ENCODE measurements at regions not wholly inside any gene's neighbourhood (a gene's known extent, or its start where the extent isn't known, plus 50 kb on each side); places are given as distances from the start of the nearest gene placed in this dataset.

DNA sequence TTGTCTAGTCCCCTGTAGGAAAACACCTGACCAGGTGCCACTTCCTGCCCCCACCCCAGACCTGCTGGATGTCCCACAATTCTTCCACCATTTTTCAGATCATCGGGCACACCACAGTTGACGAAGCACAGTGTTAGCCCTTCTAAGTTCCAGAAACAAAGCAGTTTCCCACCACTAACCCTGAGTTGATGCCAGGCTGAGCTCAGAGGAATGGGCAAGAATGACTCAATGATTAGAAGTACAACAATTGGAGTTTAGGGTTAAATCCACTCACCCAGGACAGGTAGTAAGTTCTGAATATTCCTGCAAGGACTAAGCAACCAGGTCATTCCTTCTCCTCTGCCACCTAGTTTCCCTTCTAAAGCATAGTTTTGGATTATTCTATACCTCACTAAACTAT is 979.8 kb downstream of the BCL11B start:
- H3K4me1 ChIP-seq, result no peaks in the 10 kb centered on the region
- no peaks in the 10 kb centered on the region for H3K36me3 ChIP-seq
- H3K27me3 ChIP-seq, result peaks cover 25% of the 10 kb centered on the region
- 80% methylated on average over 1 of the region's 2 CpGs; no CpG with 5 or more reads in 1 of the 2 donors for WGBS, 2 donors (ENCODE audit: low coverage in 1 of 2)
- TF ChIP-seq, protein P1, sequence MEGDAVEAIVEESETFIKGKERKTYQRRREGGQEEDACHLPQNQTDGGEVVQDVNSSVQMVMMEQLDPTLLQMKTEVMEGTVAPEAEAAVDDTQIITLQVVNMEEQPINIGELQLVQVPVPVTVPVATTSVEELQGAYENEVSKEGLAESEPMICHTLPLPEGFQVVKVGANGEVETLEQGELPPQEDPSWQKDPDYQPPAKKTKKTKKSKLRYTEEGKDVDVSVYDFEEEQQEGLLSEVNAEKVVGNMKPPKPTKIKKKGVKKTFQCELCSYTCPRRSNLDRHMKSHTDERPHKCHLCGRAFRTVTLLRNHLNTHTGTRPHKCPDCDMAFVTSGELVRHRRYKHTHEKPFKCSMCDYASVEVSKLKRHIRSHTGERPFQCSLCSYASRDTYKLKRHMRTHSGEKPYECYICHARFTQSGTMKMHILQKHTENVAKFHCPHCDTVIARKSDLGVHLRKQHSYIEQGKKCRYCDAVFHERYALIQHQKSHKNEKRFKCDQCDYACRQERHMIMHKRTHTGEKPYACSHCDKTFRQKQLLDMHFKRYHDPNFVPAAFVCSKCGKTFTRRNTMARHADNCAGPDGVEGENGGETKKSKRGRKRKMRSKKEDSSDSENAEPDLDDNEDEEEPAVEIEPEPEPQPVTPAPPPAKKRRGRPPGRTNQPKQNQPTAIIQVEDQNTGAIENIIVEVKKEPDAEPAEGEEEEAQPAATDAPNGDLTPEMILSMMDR (IDR thresholded peaks at IDR 0.05), result no peak
- TF ChIP-seq EP300 (IDR thresholded peaks at IDR 0.05) (no peak), POLR2A (IDR thresholded peaks at IDR 0.05) (no peak), POLR2AphosphoS5 (IDR thresholded peaks at IDR 0.05) (no peak)
- no peak overlapping the region for H3K4me3 ChIP-seq
- no peaks in the 10 kb centered on the region for H3K9me3 ChIP-seq
- H3K27ac ChIP-seq, result no peak overlapping the region
- no peak for ATAC-seq

DNA sequence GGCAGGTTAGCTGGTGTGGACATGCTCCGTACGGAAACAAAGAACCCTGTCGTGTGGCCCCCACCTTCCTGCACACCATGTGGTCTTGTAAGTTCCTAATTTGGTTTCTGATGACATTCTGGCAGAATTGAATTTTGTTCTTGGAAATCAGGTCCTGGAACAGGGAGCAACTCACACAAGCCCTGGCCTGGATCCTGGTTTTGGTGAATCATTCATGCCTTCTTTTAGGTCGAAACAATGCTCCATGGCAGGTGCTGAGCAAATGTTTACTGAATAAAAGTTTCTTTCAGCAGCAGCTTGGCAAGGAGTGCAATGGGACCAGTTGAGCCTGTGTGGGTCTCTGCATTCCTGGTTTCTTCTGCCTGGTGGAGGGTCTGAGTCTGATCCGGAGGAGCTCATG is 978.4 kb downstream of the BCL11B start:
- WGBS, 2 donors (ENCODE audit: low coverage in 1 of 2), result 20 to 46% methylated on average over 1 to 2 of the region's 5 CpGs
- Histone ChIP-seq H3K36me3 (no peaks in the 10 kb centered on the region), H3K27ac (no peak overlapping the region), H3K4me3 (no peak overlapping the region), H3K27me3 (peaks cover 25% of the 10 kb centered on the region), H3K9me3 (no peaks in the 10 kb centered on the region), H3K4me1 (no peaks in the 10 kb centered on the region)
- TF ChIP-seq EP300 (IDR thresholded peaks at IDR 0.05) (no peak), POLR2A (IDR thresholded peaks at IDR 0.05) (no peak), POLR2AphosphoS5 (IDR thresholded peaks at IDR 0.05) (no peak)
- TF ChIP-seq, protein P1 (IDR thresholded peaks at IDR 0.05), result no peak
- ATAC-seq, result no peak

DNA sequence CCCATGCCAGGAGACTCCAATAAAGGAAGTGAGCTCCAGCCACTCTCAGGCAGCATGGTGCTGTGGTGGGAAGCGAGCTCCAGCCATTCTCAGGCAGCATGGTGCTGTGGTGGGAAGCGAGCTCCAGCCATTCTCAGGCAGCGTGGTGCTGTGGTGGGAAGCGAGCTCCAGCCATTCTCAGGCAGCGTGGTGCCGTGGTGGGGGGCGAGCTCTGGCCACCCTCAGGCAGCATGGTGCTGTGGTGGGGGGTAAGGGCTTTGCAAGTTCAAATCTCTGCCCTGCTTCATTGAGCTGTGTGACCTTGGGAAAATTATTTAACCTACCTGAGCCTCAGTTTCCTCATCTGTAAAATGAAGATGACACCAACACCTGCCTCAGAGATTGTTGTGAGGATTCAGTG is 975.1 kb downstream of the BCL11B start:
- TF ChIP-seq, protein P1 (IDR thresholded peaks at IDR 0.05), result no peak
- no peak for TF ChIP-seq POLR2A (IDR thresholded peaks at IDR 0.05)
- no peak for TF ChIP-seq POLR2AphosphoS5 (IDR thresholded peaks at IDR 0.05)
- no peak for TF ChIP-seq EP300 (IDR thresholded peaks at IDR 0.05)
- Histone ChIP-seq H3K27me3 (peaks cover 25% of the 10 kb centered on the region), H3K4me3 (no peak overlapping the region), H3K27ac (no peak overlapping the region), H3K9me3 (no peaks in the 10 kb centered on the region), H3K4me1 (no peaks in the 10 kb centered on the region), H3K36me3 (no peaks in the 10 kb centered on the region)
- WGBS, 2 donors (ENCODE audit: low coverage in 1 of 2), result no CpG with 5 or more reads among the region's 7 CpGs
- no peak for ATAC-seq

DNA sequence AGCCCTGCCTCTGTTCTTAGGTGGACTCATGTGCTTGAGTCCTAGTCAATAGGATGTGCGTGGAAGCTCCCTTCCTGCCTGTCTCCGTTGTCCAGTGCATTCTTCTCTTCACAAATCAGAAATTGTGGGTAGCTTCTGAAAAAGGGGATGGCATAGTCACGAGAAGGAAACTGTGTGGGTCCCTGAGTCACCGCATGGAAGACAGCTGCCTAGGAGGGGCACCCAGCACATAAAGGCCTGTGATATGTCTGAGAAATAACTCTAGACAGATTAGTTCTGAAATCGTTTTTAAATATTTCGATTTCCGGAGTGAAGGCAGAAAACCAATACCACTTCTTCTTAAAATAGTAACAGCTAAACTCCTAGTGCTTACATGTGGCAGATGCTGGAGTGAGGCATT is 974.4 kb downstream of the BCL11B start:
- Histone ChIP-seq H3K9me3 (no peaks in the 10 kb centered on the region), H3K36me3 (no peaks in the 10 kb centered on the region), H3K4me3 (no peak overlapping the region), H3K27me3 (peaks cover 25% of the 10 kb centered on the region), H3K4me1 (no peaks in the 10 kb centered on the region), H3K27ac (no peak overlapping the region)
- 68 to 92% methylated on average over 5 to 6 of the region's 7 CpGs for WGBS, 2 donors (ENCODE audit: low coverage in 1 of 2)
- ATAC-seq, result no peak
- TF ChIP-seq POLR2AphosphoS5 (IDR thresholded peaks at IDR 0.05) (no peak), EP300 (IDR thresholded peaks at IDR 0.05) (no peak), POLR2A (IDR thresholded peaks at IDR 0.05) (no peak)
- TF ChIP-seq, protein P1 (IDR thresholded peaks at IDR 0.05), result no peak

DNA sequence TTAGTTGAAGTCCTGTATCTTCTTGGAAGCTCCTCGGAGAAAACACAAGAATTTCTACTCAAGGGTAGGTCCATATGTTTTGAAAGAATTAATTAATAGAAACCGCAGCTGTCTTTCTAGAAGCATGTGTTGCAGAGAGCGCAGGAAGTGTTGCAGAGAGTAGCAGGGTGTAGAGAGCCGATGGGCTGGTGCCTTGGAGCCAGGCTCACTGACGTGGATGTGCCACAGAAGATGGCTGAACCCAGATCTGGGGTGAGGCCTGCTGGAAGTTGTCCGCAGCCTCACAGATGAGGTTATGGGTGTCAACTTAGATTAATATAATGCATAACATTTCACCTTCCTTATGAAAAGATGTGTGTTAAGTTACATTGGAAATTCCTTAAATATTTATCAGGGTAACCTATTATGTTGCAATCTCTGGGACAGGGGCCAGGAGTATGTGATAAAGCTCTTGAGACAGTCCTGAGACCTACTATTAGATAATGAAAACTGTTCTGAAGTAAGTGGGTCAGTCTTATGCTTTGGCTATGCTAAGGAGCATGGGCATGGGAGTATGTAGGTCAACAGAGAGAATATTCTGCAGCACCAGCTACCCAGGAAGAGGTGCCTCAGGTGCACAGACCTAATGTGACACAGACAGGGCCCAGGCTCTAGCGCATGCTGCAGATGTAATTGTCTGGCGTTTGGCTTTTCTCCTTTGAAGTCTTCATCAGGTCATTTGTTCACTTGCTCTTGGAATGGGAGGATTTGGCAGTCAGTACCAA is 973.3 kb downstream of the BCL11B start:
- TF ChIP-seq POLR2AphosphoS5 (IDR thresholded peaks at IDR 0.05) (no peak), EP300 (IDR thresholded peaks at IDR 0.05) (no peak), POLR2A (IDR thresholded peaks at IDR 0.05) (no peak)
- TF ChIP-seq, protein P1 (IDR thresholded peaks at IDR 0.05), result no peak
- Histone ChIP-seq H3K4me1 (no peaks in the 10 kb centered on the region), H3K36me3 (no peaks in the 10 kb centered on the region), H3K9me3 (no peaks in the 10 kb centered on the region), H3K4me3 (no peak overlapping the region), H3K27me3 (peaks cover 24% of the 10 kb centered on the region), H3K27ac (no peak overlapping the region)
- no peak for ATAC-seq
- 84 to 85% methylated on average over 5 to 8 of the region's 8 CpGs for WGBS, 2 donors (ENCODE audit: low coverage in 1 of 2)
